GM12865 (cell line): ENCODE measurements at regions not wholly inside any gene's neighbourhood (a gene's known extent, or its start where the extent isn't known, plus 50 kb on each side); places are given as distances from the start of the nearest gene placed in this dataset.
"Not testable (repeated sequence)": the region's sequence is repeated elsewhere in the genome, so short reads cannot be mapped to it uniquely, and the experiment has no call there.

Source experiments
- DNase-seq: peaks from one replicate; pipeline ENCODE4 v3.0.0; 2010; ENCODE audit warnings: low read depth
- H3K4me3 ChIP-seq: 2 replicates; pipeline ENCODE4 v1.5.1; 2011; ENCODE audit warnings: mild to moderate bottlenecking, low read depth, low read length, control low read depth
- CTCF ChIP-seq: IDR thresholded peaks from 2 replicates; pipeline ENCODE4 v1.5.1; 2011; ENCODE audit warnings: low read length, control low read depth, low read depth, inconsistent platforms; ENCODE audit not compliant: insufficient read depth; ENCODE audit errors: missing control alignments

- DNase-seq = no peak
- TF ChIP-seq CTCF = no peak
- no peak overlapping the region for H3K4me3 ChIP-seq
Measured at GRCh38 chr21:36214561-36214960, 57.9 kb downstream of the DOP1B start.

GRCh38 chr21:36217743-36218142, 61.1 kb downstream of the DOP1B start:
- TF ChIP-seq CTCF = no peak
- H3K4me3 ChIP-seq = no peak overlapping the region
- DNase-seq = no peak

- TF ChIP-seq CTCF = no peak
- H3K4me3 ChIP-seq = no peak overlapping the region
- DNase-seq = no peak
Measured at GRCh38 chr21:36218691-36219090, 62.1 kb downstream of the DOP1B start.

- DNase-seq = no peak
- no peak for TF ChIP-seq CTCF
- no peak overlapping the region for H3K4me3 ChIP-seq
Measured at GRCh38 chr21:36223451-36223850, 66.8 kb downstream of the DOP1B start.

GRCh38 chr21:36229181-36229580, 72.6 kb downstream of the DOP1B start:
- H3K4me3 ChIP-seq = no peak overlapping the region
- DNase-seq = no peak
- TF ChIP-seq CTCF = no peak

GRCh38 chr21:36231444-36231843, 74.8 kb downstream of the DOP1B start:
- not testable (repeated sequence) for H3K4me3 ChIP-seq, DNase-seq

- DNase-seq = no peak
- no peak for TF ChIP-seq CTCF
- no peak overlapping the region for H3K4me3 ChIP-seq
Measured at GRCh38 chr21:36232641-36233040, 76.0 kb downstream of the DOP1B start.
